H1 (cell line): ENCODE measurements at regions not wholly inside any gene's neighbourhood (a gene's known extent, or its start where the extent isn't known, plus 50 kb on each side); places are given as distances from the start of the nearest gene placed in this dataset.

Experiments used
- CTCF ChIA-PET: fragments of 300-600 bp; sonication (Branson Sonifier 250); formaldehyde crosslinking; loops from one replicate; lab custom pipeline; 2021; ENCODE audit not compliant: partially characterized antibody; lab: Charles Lee
- POLR2A ChIA-PET: fragments of 300-600 bp; sonication (Branson Sonifier 250); formaldehyde crosslinking; loops from one replicate; lab custom pipeline; 2021; ENCODE audit warnings: inconsistent platforms; ENCODE audit not compliant: partially characterized antibody; lab: Charles Lee
- DNase-seq, 2 experiments: peaks; one replicate each; pipeline versions ENCODE4 v3.0.0 to v3.0.0-alpha.2; 2010 to 2022; ENCODE audit warnings: low spot score in 2 of 2, low read depth in 1 of 2, mixed read lengths in 1 of 2
- FAIRE-seq: peaks from 2 replicates; lab custom pipeline; 2011; peaks lifted over from hg19 to GRCh38; lab: Jason Lieb, UNC
- H2AFZ ChIP-seq: 2 replicates; pipeline ENCODE4 v1.8.1; 2012; ENCODE audit warnings: low read length, inconsistent platforms
- H2AK5ac ChIP-seq: 2 replicates; pipeline ENCODE4 v1.6.1; 2013; ENCODE audit warnings: low read depth, low read length
- H2BK120ac ChIP-seq: replicated peaks from 2 replicates; pipeline ENCODE3; 2013; ENCODE audit warnings: low read depth, low read length, inconsistent platforms
- H2BK12ac ChIP-seq: 2 replicates; pipeline ENCODE4 v1.6.1; 2013; ENCODE audit warnings: low read depth, low read length
- H2BK15ac ChIP-seq: 2 replicates; pipeline ENCODE4 v1.6.1; 2013; ENCODE audit warnings: low read length
- H2BK20ac ChIP-seq: 2 replicates; pipeline ENCODE4 v1.6.1; 2013; ENCODE audit warnings: low read length
- H2BK5ac ChIP-seq: 2 replicates; pipeline ENCODE4 v1.6.1; 2013; ENCODE audit warnings: low read depth, low read length
- H3K14ac ChIP-seq: 2 replicates; pipeline ENCODE4 v1.6.1; 2013; ENCODE audit warnings: inconsistent platforms; ENCODE audit not compliant: insufficient read length
- H3K18ac ChIP-seq: 2 replicates; pipeline ENCODE4 v1.6.1; 2013; ENCODE audit warnings: low read length; ENCODE audit errors: extremely low read depth
- H3K23ac ChIP-seq: 2 replicates; pipeline ENCODE4 v1.6.1; 2013; ENCODE audit warnings: inconsistent platforms; ENCODE audit not compliant: insufficient read length
- H3K23me2 ChIP-seq: 2 replicates; pipeline ENCODE4 v1.6.1; 2013; ENCODE audit warnings: low read depth, low read length
- H3K27ac ChIP-seq: 2 replicates; pipeline ENCODE4 v1.6.1; 2011; ENCODE audit warnings: low read depth, low read length, inconsistent platforms
- H3K27me3 ChIP-seq, 4 experiments: replicated peaks in 1 of 4; 1 replicate in 1 of 4; 2 replicates in 3 of 4; pipeline versions ENCODE4 v1.6.1 to v1.8.1; 2011 to 2013; ENCODE audit warnings: low read length in 3 of 4, mild to moderate bottlenecking in 3 of 4, inconsistent platforms in 2 of 4, mixed read lengths in 2 of 4, moderate library complexity in 1 of 4; ENCODE audit not compliant: control insufficient read depth in 3 of 4, insufficient read depth in 3 of 4; ENCODE audit errors: extremely low read depth in 1 of 4
- H3K36me3 ChIP-seq, 4 experiments: 2 replicates each; pipeline versions ENCODE4 v1.6.1 to v1.8.1; 2011 to 2013; ENCODE audit warnings: mild to moderate bottlenecking in 4 of 4, low read length in 3 of 4, moderate library complexity in 2 of 4, control low read depth in 1 of 4, inconsistent platforms in 1 of 4; ENCODE audit not compliant: insufficient read depth in 4 of 4, control insufficient read depth in 2 of 4
- H3K4ac ChIP-seq: replicated peaks from 2 replicates; pipeline ENCODE3; 2013; ENCODE audit warnings: low read length, low read depth, mixed read lengths, inconsistent platforms; ENCODE audit not compliant: insufficient read length
- H3K4me1 ChIP-seq, 4 experiments: replicated peaks in 1 of 4; 1 replicate in 1 of 4; 2 replicates in 3 of 4; pipeline versions ENCODE4 v1.6.1 to v1.8.1; 2011 to 2013; ENCODE audit warnings: low read length in 3 of 4, inconsistent platforms in 2 of 4, mixed read lengths in 1 of 4; ENCODE audit not compliant: insufficient read depth in 4 of 4, control insufficient read depth in 3 of 4
- H3K4me2 ChIP-seq, 2 experiments: 2 replicates each; pipeline versions ENCODE4 v1.6.1 to v1.8.1; 2011 to 2013; ENCODE audit warnings: low read depth in 2 of 2, low read length in 2 of 2, control low read depth in 1 of 2, inconsistent platforms in 1 of 2, mild to moderate bottlenecking in 1 of 2; ENCODE audit not compliant: insufficient read depth in 1 of 2
- H3K4me3 ChIP-seq, 4 experiments: fragments of 200-600, 300-600 bp in 1 of 4; sonication (generic), shearing (Covaris generic), sonication (Bioruptor Twin) in 1 of 4; 2 replicates each; pipeline versions ENCODE4 v1.5.1 to v1.8.1; 2011 to 2016; ENCODE audit warnings: low read length in 4 of 4, low read depth in 3 of 4, control low read depth in 2 of 4, inconsistent platforms in 2 of 4, mild to moderate bottlenecking in 2 of 4, mixed read lengths in 1 of 4, moderate library complexity in 1 of 4; ENCODE audit not compliant: insufficient read depth in 2 of 4; ENCODE audit errors: extremely low read depth in 1 of 4
- H3K56ac ChIP-seq: replicated peaks from 2 replicates; pipeline ENCODE3; 2013; ENCODE audit warnings: low read depth, mild to moderate bottlenecking, mixed read lengths, low read length, inconsistent platforms; ENCODE audit not compliant: insufficient read length
- H3K79me1 ChIP-seq: 2 replicates; pipeline ENCODE4 v1.6.1; 2013; ENCODE audit warnings: low read depth, low read length, control low read depth
- H3K79me2 ChIP-seq, 2 experiments: 2 replicates each; pipeline versions ENCODE4 v1.6.1 to v1.8.1; 2012 to 2013; ENCODE audit warnings: low read length in 2 of 2, mild to moderate bottlenecking in 2 of 2, inconsistent platforms in 1 of 2; ENCODE audit not compliant: insufficient read depth in 2 of 2, control insufficient read depth in 1 of 2
- H3K9ac ChIP-seq, 4 experiments: replicated peaks in 1 of 4; 1 replicate in 1 of 4; 2 replicates in 3 of 4; pipeline versions ENCODE4 v1.6.1 to v1.8.1; 2011 to 2013; ENCODE audit warnings: low read depth in 3 of 4, low read length in 3 of 4, control low read depth in 2 of 4, mild to moderate bottlenecking in 2 of 4, moderate library complexity in 2 of 4, inconsistent platforms in 1 of 4; ENCODE audit errors: extremely low read depth in 1 of 4
- H3K9me3 ChIP-seq, 2 experiments: 2 replicates each; pipeline versions ENCODE4 v1.6.1 to v1.8.1; 2012 to 2013; ENCODE audit warnings: mild to moderate bottlenecking in 2 of 2, moderate library complexity in 2 of 2, control low read depth in 1 of 2, inconsistent platforms in 1 of 2, low read depth in 1 of 2, low read length in 1 of 2, mixed read lengths in 1 of 2; ENCODE audit not compliant: insufficient read depth in 2 of 2
- H4K20me1 ChIP-seq, 2 experiments: replicated peaks in 1 of 2; 2 replicates each; pipeline versions ENCODE3 to v1.8.1; 2011 to 2013; ENCODE audit warnings: inconsistent platforms in 2 of 2, low read length in 2 of 2, mild to moderate bottlenecking in 1 of 2; ENCODE audit not compliant: insufficient read depth in 2 of 2, control insufficient read depth in 1 of 2
- H4K5ac ChIP-seq: 2 replicates; pipeline ENCODE4 v1.6.1; 2013; ENCODE audit warnings: low read length, low read depth, mixed read lengths, inconsistent platforms; ENCODE audit not compliant: insufficient read length
- H4K8ac ChIP-seq: 2 replicates; pipeline ENCODE4 v1.8.0; 2013; ENCODE audit warnings: mild to moderate bottlenecking, moderate library complexity, low read length, inconsistent platforms; ENCODE audit not compliant: insufficient read depth; ENCODE audit errors: extremely low read depth
- H4K91ac ChIP-seq: replicated peaks from 2 replicates; pipeline ENCODE3; 2013; ENCODE audit warnings: low read length, mixed read lengths, inconsistent platforms; ENCODE audit not compliant: insufficient read length
- CREB1 ChIP-seq: IDR thresholded peaks from 2 replicates; pipeline ENCODE4 v1.6.1; 2012; ENCODE audit warnings: inconsistent platforms
- EGR1 ChIP-seq: IDR thresholded peaks from 2 replicates; pipeline ENCODE4 v1.6.1; 2011; ENCODE audit warnings: low read depth, low read length, borderline replicate concordance
- EZH2 ChIP-seq: fragments of 200-600 bp; sonication (generic); IDR thresholded peaks from 2 replicates; pipeline ENCODE4 v1.7.1; 2012; ENCODE audit warnings: low read depth, mild to moderate bottlenecking, moderate library complexity, low read length, inconsistent platforms; ENCODE audit not compliant: severe bottlenecking
- GABPA ChIP-seq: IDR thresholded peaks from 2 replicates; pipeline ENCODE4 v1.6.1; 2011; ENCODE audit warnings: mild to moderate bottlenecking, low read length, moderate library complexity, borderline replicate concordance; ENCODE audit not compliant: insufficient read depth
- GTF2F1 ChIP-seq: IDR thresholded peaks from 2 replicates; pipeline ENCODE4 v1.6.1; 2012; ENCODE audit warnings: low read depth, low read length, improper control_type of control experiment, borderline replicate concordance
- KDM5A ChIP-seq: fragments of 200-600 bp; IDR thresholded peaks from 2 replicates; pipeline ENCODE4 v1.7.1; 2012; ENCODE audit warnings: mild to moderate bottlenecking, low read length, inconsistent platforms, mixed read lengths
- MAFK ChIP-seq: IDR thresholded peaks from 2 replicates; pipeline ENCODE4 v1.6.1; 2012; ENCODE audit warnings: low read depth, mild to moderate bottlenecking, improper control_type of control experiment, low read length
- PHF8 ChIP-seq: fragments of 200-600 bp; sonication (generic); conservative IDR thresholded peaks from 2 replicates; pipeline ENCODE4 v1.7.1; 2012; ENCODE audit warnings: low read depth, mild to moderate bottlenecking, inconsistent platforms, low read length, moderate library complexity
- SIRT6 ChIP-seq: IDR thresholded peaks from one replicate; pipeline ENCODE4 v1.7.1; 2012; ENCODE audit warnings: low read length, inconsistent platforms
- TAF1 ChIP-seq: IDR thresholded peaks from 2 replicates; pipeline ENCODE4 v1.6.1; 2011; ENCODE audit warnings: mild to moderate bottlenecking, low read depth, low read length
- WGBS, 2 experiments: shearing (Covaris generic) in 1 of 2; methylation state at CpG; one replicate each; pipeline versions ENCODE4 v1.1.6 to v1.1.7; 2013 to 2015; ENCODE audit warnings: low lambda C conversion rate in 2 of 2, mixed read lengths in 2 of 2, inconsistent platforms in 1 of 2, low coverage in 1 of 2, missing lambda C conversion rate in 1 of 2; ENCODE audit not compliant: insufficient replicate concordance in 2 of 2, insufficient coverage in 1 of 2, insufficient read length in 1 of 2; ENCODE audit errors: extremely low coverage in 1 of 2, missing lambda C conversion rate in 1 of 2; 5-methylcytosine and 5-hydroxymethylcytosine counted together
- TF ChIP-seq, protein P1 (sequence below): IDR thresholded peaks from 2 replicates; pipeline ENCODE4 v1.6.1; 2012; ENCODE audit warnings: inconsistent platforms
- TF ChIP-seq, protein P2 (sequence below): IDR thresholded peaks from 2 replicates; pipeline ENCODE4 v1.6.1; 2011; ENCODE audit warnings: low read depth, mild to moderate bottlenecking, low read length; ENCODE audit not compliant: insufficient read depth

DNA sequence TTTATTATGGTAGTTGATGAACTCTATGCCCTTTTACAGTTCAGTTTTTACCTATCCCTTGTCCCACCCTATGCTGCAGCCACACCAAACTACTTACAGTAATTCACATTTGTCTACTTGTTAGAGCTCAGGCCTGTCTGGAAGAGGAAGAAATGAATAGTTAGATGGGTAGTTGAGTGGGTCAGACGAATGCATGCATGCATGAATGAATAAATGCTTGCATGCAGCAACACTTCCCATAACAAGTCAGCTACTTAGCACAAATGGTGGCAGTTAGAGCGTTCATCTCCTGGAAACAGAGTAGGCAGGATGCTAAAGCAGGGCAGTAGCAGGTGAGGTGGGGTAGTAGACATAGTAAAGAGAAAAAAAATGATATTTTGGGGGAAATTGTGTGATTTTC lies 322.3 kb downstream of the NDFIP2 start:
- FAIRE-seq, result no peak

More for the DNA sequence above, 322.3 kb downstream of the NDFIP2 start:
- Histone ChIP-seq H3K14ac (no peak overlapping the region), H2BK15ac (no peak overlapping the region), H3K56ac (no peak overlapping the region), H3K9me3 (no peaks in the 10 kb centered on the region), H3K4ac (no peak overlapping the region), H4K91ac (no peak overlapping the region), H2BK120ac (no peak overlapping the region), H3K4me3 (no peak overlapping the region), H3K18ac (no peak overlapping the region), H2BK20ac (no peak overlapping the region), H2AK5ac (no peak overlapping the region), H3K79me1 (no peaks in the 10 kb centered on the region), H2BK12ac (no peak overlapping the region), H3K4me2 (no peak overlapping the region), H3K23ac (no peak overlapping the region), H2BK5ac (no peak overlapping the region), H4K8ac (no peak overlapping the region), H3K36me3 (no peaks in the 10 kb centered on the region), H3K23me2 (no peaks in the 10 kb centered on the region), H4K20me1 (no peaks in the 10 kb centered on the region), H3K4me1 (peaks cover 0 to 4% (median 2%) of the 10 kb centered on the region in 4 experiments; a peak in 2 of 7 replicates), H2AFZ (no peak overlapping the region), H4K5ac (no peak overlapping the region), H3K79me2 (no peaks in the 10 kb centered on the region), H3K9ac (no peak overlapping the region; a peak in 1 of 7 replicates), H3K27me3 (no peaks in the 10 kb centered on the region), H3K27ac (no peak overlapping the region)
- CTCF ChIA-PET, result interaction anchor here (1.0 to 1.5 kb wide), 2 partner anchors 94 to 117 kb away, joined by 3 to 4 read pairs; no protein-coding TSS in a partner anchor
- 85% methylated on average over 2 of the region's 2 CpGs; no CpG with 5 or more reads in 1 of the 2 experiments for WGBS, 2 experiments
- DNase-seq, result no peak
- TF ChIP-seq EGR1 (no peak), KDM5A (no peak), CREB1 (no peak), SIRT6 (no peak), PHF8 (no peak), GABPA (no peak), TAF1 (no peak), GTF2F1 (no peak), MAFK (no peak), EZH2 (no peak)
- TF ChIP-seq, protein P1, sequence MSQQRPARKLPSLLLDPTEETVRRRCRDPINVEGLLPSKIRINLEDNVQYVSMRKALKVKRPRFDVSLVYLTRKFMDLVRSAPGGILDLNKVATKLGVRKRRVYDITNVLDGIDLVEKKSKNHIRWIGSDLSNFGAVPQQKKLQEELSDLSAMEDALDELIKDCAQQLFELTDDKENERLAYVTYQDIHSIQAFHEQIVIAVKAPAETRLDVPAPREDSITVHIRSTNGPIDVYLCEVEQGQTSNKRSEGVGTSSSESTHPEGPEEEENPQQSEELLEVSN, result no peak
- TF ChIP-seq, protein P2, sequence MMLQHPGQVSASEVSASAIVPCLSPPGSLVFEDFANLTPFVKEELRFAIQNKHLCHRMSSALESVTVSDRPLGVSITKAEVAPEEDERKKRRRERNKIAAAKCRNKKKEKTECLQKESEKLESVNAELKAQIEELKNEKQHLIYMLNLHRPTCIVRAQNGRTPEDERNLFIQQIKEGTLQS, result no peak
- POLR2A ChIA-PET, result no interaction called here
